T-helper 17 cell (primary cell): ENCODE measurements at regions not wholly inside any gene's neighbourhood (a gene's known extent, or its start where the extent isn't known, plus 50 kb on each side); places are given as distances from the start of the nearest gene placed in this dataset.
"Not testable (repeated sequence)": the region's sequence is repeated elsewhere in the genome, so short reads cannot be mapped to it uniquely, and the experiment has no call there.

ENCODE experiments used
- ATAC-seq: fragments of 150-1000 bp; cut with Tn5 transposase; 2 replicates; pipeline ENCODE4 v1.10.0; 2021; ENCODE audit warnings: mild to moderate bottlenecking, moderate library complexity
- DNase-seq, 3 donors: peaks; one replicate each; pipeline versions ENCODE4 v3.0.0 to v3.0.0-alpha.2; 2020 to 2021
- H3K9me3 ChIP-seq: one replicate; pipeline ENCODE4 v1.7.0; 2013; ENCODE audit warnings: low read length, mild to moderate bottlenecking; ENCODE audit not compliant: control insufficient read depth, poor library complexity, severe bottlenecking
- H3K27ac Mint-ChIP-seq: one replicate; pipeline ENCODE4 v1.8.0; 2022; ENCODE audit warnings: mild to moderate bottlenecking, moderate library complexity, mixed read lengths
- H3K27me3 Mint-ChIP-seq: one replicate; pipeline ENCODE4 v1.8.0; 2022; ENCODE audit warnings: mixed read lengths
- H3K36me3 Mint-ChIP-seq: one replicate; pipeline ENCODE4 v1.8.0; 2022; ENCODE audit warnings: low read depth, mixed read lengths
- H3K4me1 Mint-ChIP-seq: one replicate; pipeline ENCODE4 v1.8.0; 2022; ENCODE audit warnings: mild to moderate bottlenecking, mixed read lengths
- H3K4me3 Mint-ChIP-seq: one replicate; pipeline ENCODE4 v1.8.0; 2022; ENCODE audit warnings: mild to moderate bottlenecking, moderate library complexity, mixed read lengths

DNA sequence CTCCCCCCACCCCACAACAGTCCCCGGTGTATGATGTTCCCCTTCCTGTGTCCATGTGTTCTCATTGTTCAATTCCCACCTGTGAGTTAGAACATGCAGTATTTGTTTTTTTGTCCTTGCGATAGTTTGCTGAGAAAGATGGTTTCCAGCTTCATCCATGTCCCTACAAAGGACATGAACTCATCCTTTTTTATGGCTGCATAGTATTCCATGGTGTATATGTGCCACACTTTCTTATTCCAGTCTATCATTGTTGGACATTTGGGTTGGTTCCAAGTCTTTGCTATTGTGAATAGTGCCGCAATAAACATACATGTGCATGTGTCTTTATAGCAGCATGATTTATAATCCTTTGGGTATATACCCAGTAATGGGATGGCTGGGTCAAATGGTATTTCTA is 74.4 kb upstream of the CTNNA1 start:
- H3K27me3 Mint-ChIP-seq, result peaks cover 14% of the 10 kb centered on the region
- H3K36me3 Mint-ChIP-seq, ATAC-seq, H3K9me3 ChIP-seq, DNase-seq, H3K27ac Mint-ChIP-seq, H3K4me3 Mint-ChIP-seq, H3K4me1 Mint-ChIP-seq: not testable (repeated sequence)

DNA sequence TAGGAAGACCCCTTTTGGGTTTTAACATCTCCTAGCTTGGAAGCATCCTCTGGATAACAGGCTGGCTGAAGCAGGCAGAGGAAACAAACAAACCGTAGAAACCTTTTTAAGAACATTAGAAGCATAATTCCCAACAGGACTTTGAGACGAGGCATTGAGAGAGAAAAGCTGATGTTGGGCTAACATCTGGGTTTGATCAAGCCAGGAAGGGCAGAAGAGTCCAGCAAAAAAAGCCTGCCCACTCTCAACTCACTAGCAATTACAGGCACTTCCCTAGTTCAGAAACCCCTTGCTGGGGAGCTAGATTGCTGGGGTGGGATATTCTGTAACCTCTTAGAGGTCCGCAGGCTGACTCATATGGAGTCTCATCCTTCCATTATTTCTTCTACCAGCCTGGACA is 75.4 kb upstream of the CTNNA1 start:
- peaks cover 14% of the 10 kb centered on the region for H3K27me3 Mint-ChIP-seq
- H3K36me3 Mint-ChIP-seq, result no peaks in the 10 kb centered on the region
- DNase-seq, result no peak
- H3K4me1 Mint-ChIP-seq, result no peaks in the 10 kb centered on the region
- H3K27ac Mint-ChIP-seq, result no peak overlapping the region
- no peak for ATAC-seq
- H3K4me3 Mint-ChIP-seq, result no peak overlapping the region
- no peaks in the 10 kb centered on the region for H3K9me3 ChIP-seq

DNA sequence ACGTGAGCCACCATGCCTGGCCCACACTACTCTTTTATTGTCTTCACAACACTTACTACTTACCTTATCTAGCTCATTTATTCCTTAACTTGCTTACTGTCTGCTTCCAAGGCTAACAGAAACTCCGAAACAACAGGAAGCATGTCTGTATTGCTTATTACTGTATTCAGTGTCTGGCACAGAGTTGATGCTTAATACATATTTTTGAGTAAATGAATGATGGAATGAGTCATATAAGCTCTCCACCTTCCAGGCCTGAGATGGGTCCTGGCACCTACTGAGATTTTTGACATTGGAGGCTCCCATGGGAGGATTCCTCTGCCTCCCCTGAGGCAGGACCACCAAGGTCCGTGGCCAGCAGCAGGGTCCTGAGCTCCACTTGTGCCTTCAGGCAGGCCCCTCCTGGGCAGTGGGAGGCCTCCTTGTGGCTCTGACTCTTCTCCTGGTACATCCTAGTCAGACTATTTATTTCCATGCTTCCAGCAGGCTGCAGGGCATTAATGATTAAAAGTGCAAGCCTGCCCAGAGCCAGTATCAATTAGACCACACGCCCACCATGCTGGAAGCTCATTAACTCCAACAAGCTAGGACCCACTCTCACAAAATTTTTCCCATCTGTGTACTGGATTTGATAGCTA is 76.5 kb upstream of the CTNNA1 start:
- no peaks in the 10 kb centered on the region for H3K4me1 Mint-ChIP-seq
- no peaks in the 10 kb centered on the region for H3K36me3 Mint-ChIP-seq
- peaks cover 23% of the 10 kb centered on the region for H3K27me3 Mint-ChIP-seq
- H3K4me3 Mint-ChIP-seq, result no peak overlapping the region
- H3K27ac Mint-ChIP-seq, result no peak overlapping the region
- DNase-seq (no peak), ATAC-seq (no peak)
- peaks cover 3% of the 10 kb centered on the region for H3K9me3 ChIP-seq

DNA sequence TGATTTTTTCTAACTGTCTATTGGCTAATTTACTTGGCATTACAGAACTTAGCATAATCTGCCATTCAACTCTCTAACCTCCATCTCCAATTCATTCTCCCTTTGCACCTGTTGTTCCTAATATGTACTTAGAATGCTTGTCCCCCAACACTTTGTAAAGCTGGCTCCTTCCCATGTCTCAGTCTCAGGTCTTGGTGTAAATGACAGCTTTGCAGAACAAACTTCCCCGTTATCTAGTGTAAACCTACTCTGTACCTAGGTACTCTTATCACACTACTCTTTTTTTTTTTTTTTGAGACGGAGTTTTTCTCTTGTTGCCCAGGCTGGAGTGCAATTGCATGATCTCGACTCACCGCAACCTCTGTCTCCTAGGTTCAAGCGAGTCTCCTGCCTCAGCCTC is 77.2 kb upstream of the CTNNA1 start:
- H3K27ac Mint-ChIP-seq, result no peak overlapping the region
- H3K4me1 Mint-ChIP-seq, result no peaks in the 10 kb centered on the region
- DNase-seq (no peak), ATAC-seq (no peak)
- peaks cover 19% of the 10 kb centered on the region for H3K27me3 Mint-ChIP-seq
- no peaks in the 10 kb centered on the region for H3K36me3 Mint-ChIP-seq
- no peak overlapping the region for H3K4me3 Mint-ChIP-seq
- H3K9me3 ChIP-seq, result peaks cover 3% of the 10 kb centered on the region

DNA sequence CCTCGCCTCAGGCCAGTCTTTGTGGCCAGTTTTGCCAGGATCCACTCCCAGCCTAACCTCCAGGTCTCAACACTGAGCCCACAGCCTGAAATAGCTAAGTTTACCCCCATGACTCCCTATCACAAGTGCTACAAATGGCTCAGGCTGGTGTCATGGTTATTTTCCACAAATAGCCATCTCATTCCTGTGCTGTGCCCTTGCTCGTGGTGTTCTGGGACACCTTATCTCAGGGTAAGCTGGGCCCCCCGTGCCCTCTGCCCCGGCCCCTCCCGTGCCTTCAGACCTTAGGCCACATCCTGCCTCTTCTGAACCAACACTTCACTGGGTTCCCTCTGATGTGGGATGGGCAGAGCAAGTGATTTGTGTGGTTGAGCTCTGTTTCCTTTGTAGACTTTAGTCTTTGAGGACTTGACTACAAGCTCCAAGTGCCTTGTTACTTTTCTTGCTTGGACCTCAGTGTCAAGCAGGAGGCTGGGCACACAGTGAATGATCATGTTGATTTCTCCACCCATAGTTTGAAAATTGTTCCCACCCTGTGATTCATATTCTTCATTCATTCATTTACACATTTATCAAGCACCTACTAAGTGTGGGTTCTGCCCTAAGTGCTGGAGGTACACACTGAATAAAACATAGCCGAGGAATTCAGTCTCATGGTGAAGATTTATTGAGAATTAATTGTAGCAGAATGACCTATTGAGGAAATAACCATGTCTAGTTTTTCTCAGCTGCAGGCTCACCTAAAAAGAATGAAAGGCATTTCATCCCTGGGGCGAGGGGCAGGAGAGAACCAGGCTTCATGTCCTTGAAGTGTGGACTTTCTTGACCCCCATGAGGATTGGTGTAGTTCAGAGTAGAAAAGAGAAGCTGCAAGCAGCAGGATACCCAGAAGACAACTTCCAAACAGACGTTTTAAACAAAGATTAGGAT is 84.5 kb upstream of the CTNNA1 start:
- peak; percentile 87 for ATAC-seq
- no peaks in the 10 kb centered on the region for H3K36me3 Mint-ChIP-seq
- H3K27ac Mint-ChIP-seq, result no peak overlapping the region
- DNase-seq, result peak in 1 of 3 donors; percentile 17
- peak overlapping the region; percentile 67 for H3K4me3 Mint-ChIP-seq
- H3K9me3 ChIP-seq, result peaks cover 3% of the 10 kb centered on the region
- peaks cover 29% of the 10 kb centered on the region for H3K4me1 Mint-ChIP-seq
- H3K27me3 Mint-ChIP-seq, result peaks cover 58% of the 10 kb centered on the region

DNA sequence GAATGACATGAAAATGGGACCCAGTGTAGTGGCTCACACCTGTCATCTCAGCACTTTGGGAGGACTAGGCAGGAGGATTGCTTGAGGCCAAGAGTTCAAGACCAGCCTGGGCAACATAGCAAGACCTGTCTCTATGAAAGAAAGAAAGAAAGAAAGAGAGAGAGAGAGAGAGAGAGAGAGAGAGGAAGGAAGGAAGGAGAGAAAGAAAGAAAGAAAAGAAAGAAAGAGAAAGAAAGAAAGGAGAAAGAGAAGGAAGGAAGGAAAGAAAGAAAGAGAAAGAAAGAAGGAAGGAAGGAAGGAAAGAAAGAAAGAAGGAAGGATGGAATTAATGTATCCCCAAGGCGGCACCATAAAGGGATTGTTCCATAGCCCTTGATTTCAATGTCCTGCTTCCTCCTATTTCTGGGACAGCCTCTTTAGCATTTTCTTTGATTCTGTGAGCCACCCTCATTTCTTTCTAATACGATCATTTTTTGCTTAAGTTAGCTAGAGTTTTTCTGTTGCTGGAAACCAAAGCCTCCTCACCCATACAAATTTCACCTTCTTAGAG is 85.4 kb upstream of the CTNNA1 start:
- H3K4me3 Mint-ChIP-seq, DNase-seq, H3K27ac Mint-ChIP-seq: not testable (repeated sequence)

DNA sequence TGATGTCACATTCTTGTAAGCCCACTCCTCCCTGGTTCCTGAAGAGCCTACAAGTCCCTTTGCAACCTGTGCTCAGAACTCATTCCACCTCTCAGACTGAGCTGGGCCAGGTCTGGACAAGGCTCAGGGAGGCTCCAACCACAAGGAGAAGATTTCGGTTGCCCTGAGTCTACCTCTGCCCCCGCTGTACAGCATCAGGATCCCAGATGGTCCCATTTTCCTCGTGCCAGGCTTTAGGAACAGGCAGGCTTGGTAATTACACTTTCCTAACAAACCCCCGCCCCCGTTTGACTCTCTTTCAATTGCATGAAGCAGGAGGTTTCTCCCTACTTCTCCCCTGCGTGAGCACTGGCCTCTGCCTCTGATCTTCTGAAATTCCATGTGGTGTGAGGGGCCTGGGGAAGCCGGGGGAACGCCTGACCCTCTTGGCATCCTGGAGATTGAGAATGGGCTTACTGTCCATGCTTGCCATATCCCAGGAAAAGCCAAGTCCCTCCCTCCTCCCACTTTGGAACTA is 86.9 kb upstream of the CTNNA1 start:
- peaks cover 74% of the 10 kb centered on the region for H3K27me3 Mint-ChIP-seq
- no peak for DNase-seq
- no peaks in the 10 kb centered on the region for H3K9me3 ChIP-seq
- ATAC-seq, result no peak
- no peaks in the 10 kb centered on the region for H3K36me3 Mint-ChIP-seq
- no peak overlapping the region for H3K27ac Mint-ChIP-seq
- H3K4me1 Mint-ChIP-seq, result peaks cover 39% of the 10 kb centered on the region
- no peak overlapping the region for H3K4me3 Mint-ChIP-seq

More for the DNA sequence above, 85.4 kb upstream of the CTNNA1 start:
- H3K9me3 ChIP-seq, ATAC-seq, H3K36me3 Mint-ChIP-seq: not testable (repeated sequence)
- peaks cover 38% of the 10 kb centered on the region for H3K4me1 Mint-ChIP-seq
- peaks cover 67% of the 10 kb centered on the region for H3K27me3 Mint-ChIP-seq

DNA sequence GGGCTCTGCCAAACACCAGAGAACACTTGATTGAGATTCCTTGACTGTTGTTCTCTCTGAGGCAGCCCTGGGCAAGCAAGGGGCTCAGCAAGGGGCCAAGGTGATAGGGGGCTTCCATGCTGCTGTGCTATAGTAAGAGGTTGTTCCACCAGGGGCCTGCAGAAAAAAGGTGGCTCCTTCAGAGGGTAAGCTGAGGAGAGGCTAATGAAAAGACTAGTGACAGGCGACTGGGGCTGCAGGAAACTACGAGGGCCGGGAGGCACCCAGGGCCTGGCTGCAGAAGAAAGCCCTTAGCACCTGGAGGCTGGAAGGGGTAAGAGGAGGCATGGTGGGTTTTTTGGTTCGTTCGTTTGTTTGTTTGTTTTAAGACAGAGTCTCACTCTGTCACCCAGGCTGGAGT is 88.0 kb upstream of the CTNNA1 start:
- peaks cover 42% of the 10 kb centered on the region for H3K4me1 Mint-ChIP-seq

DNA sequence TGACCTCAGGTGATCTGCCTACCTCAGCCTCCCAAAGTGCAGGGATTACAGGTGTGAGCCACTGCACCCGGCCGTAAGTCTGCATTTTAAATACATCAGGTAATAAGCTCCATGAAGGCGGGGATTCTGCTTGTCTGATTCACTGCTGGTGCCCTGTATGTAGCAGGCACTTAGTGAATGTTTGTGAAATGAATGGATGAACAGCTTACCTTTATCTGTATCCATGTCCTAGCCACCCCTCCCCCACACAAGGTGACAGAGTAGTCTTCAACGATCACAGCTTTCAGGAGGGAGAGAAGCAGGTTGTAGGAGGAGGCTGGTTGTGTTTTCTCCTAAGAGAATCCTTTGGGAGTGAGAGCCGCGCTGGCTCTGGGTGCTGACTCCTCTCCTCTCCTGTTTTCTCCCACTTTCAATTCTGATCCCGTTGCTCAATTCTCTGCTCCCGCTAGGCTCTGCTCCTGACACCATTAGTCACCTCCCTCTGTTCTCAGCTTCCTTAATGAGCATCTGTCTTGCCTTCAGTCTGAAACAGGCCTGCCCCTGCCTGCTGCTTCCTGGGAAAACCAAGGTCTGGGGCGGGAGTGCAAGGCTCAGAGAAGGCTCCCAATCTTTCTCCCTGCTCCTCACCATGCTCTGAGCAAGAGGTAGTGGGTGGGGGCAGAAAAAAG is 88.8 kb upstream of the CTNNA1 start:
- Mint-ChIP-seq H3K27me3 (peaks cover 84% of the 10 kb centered on the region), H3K27ac (no peak overlapping the region), H3K4me1 (peaks cover 39% of the 10 kb centered on the region), H3K36me3 (no peaks in the 10 kb centered on the region), H3K4me3 (no peak overlapping the region)
- ATAC-seq, result no peak
- no peaks in the 10 kb centered on the region for H3K9me3 ChIP-seq
- no peak for DNase-seq

More for the DNA sequence above, 88.0 kb upstream of the CTNNA1 start:
- Mint-ChIP-seq H3K27ac (no peak overlapping the region), H3K4me3 (no peak overlapping the region), H3K36me3 (no peaks in the 10 kb centered on the region), H3K27me3 (peaks cover 84% of the 10 kb centered on the region)
- ATAC-seq (no peak), DNase-seq (no peak)
- no peaks in the 10 kb centered on the region for H3K9me3 ChIP-seq

DNA sequence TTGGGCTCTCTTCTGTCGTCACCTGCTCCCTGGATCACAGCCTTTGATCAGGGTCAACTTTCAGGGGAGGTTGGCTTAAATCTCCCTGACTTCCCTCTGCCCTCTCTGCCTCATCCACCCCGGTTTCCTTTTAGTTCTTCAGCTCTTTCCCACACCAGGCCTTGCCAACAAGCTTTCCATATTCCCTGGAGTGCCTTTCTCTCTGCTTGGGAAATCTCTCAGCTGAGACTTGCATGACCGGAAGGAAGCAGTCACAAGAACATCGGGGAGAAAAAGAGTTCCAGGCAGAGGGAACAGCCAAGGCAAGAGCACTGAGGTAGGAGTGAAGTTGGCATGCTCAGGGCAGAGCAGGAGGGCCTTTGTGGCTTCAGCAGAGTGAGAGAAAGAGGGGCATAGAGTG is 88.4 kb upstream of the HSPA9 start:
- H3K9me3 ChIP-seq, result no peaks in the 10 kb centered on the region
- Mint-ChIP-seq H3K4me3 (peak overlapping the region; percentile 33), H3K36me3 (no peaks in the 10 kb centered on the region), H3K27me3 (peaks cover 84% of the 10 kb centered on the region), H3K27ac (no peak overlapping the region), H3K4me1 (peaks cover 31% of the 10 kb centered on the region)
- ATAC-seq (no peak), DNase-seq (no peak)

DNA sequence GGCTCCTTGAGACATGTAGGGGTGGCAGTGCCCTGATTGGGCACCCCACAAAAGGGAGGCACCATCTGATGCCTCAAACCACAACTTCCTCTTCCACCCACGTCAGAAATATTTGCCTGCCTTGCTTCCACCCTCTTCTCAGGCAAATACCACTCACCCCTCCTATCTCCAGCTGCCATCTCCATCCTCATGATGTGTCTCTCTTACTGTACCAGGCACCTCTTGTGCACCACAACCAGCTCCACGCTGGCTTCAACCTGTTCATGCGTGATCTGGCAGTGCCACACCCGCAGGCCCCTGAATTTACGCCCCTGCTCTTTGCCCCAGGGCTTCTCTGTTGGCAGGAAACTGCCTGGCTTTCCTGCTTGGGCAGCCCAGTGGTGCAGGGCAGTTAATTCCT is 87.8 kb upstream of the HSPA9 start:
- H3K9me3 ChIP-seq, result no peaks in the 10 kb centered on the region
- H3K4me3 Mint-ChIP-seq, result no peak overlapping the region
- peaks cover 25% of the 10 kb centered on the region for H3K4me1 Mint-ChIP-seq
- no peak overlapping the region for H3K27ac Mint-ChIP-seq
- DNase-seq (no peak), ATAC-seq (peak; percentile 87)
- no peaks in the 10 kb centered on the region for H3K36me3 Mint-ChIP-seq
- H3K27me3 Mint-ChIP-seq, result peaks cover 86% of the 10 kb centered on the region

DNA sequence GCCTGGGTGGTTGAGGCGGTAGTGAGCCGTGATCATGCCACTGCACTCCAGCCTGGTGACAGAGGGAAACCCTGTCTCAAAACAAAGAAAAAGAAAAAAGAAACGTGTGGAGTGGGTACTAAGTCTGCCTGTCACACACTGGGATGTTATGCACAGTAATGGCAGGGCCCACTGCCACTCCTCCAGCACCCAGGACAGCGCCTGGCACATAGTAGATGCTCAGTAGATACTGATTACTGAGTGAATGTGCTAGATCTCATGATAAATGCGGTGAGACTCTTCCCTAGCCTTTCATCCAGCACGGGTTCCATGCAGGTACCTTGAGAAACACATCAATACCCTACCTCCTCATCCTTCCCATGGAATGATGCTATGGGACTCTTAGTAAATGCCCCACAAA is 87.4 kb upstream of the HSPA9 start:
- Mint-ChIP-seq H3K36me3 (peaks cover under 1% of the 10 kb centered on the region), H3K4me1 (peaks cover 21% of the 10 kb centered on the region), H3K27me3 (peaks cover 89% of the 10 kb centered on the region), H3K27ac (no peak overlapping the region), H3K4me3 (no peak overlapping the region)
- H3K9me3 ChIP-seq, result no peaks in the 10 kb centered on the region
- DNase-seq, result no peak
- ATAC-seq, result peak; percentile 59

DNA sequence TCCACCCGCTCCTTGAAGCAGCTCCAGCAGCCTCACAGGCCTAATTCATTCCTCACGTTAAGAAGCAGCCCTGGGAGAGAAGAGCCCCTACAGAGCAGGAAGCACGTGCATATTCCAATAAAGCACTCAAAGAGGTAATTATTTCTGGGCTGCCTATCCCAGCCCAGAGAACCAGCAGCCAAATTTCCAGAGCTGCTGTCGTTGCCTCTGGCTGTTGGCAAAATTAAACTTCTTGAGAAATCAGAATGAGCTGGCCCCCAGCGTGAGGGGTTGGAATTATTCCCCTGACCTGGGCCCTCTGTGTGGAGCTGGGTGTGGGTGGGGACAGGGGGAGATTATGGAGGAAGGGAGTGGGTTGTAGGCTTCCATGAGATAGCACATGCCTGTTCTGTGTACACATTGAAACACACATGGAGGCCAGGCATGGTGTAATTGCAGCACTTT is 86.8 kb upstream of the HSPA9 start:
- H3K4me1 Mint-ChIP-seq, result peaks cover 24% of the 10 kb centered on the region
- no peak for ATAC-seq
- DNase-seq, result no peak
- no peak overlapping the region for H3K27ac Mint-ChIP-seq
- H3K9me3 ChIP-seq, result no peaks in the 10 kb centered on the region
- no peak overlapping the region for H3K4me3 Mint-ChIP-seq
- H3K27me3 Mint-ChIP-seq, result peaks cover 94% of the 10 kb centered on the region
- H3K36me3 Mint-ChIP-seq, result peaks cover 4% of the 10 kb centered on the region
